GM18867 (cell line): ENCODE measurements at regions not wholly inside any gene's neighbourhood (a gene's known extent, or its start where the extent isn't known, plus 50 kb on each side); places are given as distances from the start of the nearest gene placed in this dataset.

Source experiments
- ATAC-seq: cut with Tn5 transposase; IDR thresholded peaks from one replicate; pipeline ENCODE4 v1.9.1; 2021; ENCODE audit warnings: mild to moderate bottlenecking, moderate library complexity; ENCODE audit not compliant: unreplicated experiment

DNA sequence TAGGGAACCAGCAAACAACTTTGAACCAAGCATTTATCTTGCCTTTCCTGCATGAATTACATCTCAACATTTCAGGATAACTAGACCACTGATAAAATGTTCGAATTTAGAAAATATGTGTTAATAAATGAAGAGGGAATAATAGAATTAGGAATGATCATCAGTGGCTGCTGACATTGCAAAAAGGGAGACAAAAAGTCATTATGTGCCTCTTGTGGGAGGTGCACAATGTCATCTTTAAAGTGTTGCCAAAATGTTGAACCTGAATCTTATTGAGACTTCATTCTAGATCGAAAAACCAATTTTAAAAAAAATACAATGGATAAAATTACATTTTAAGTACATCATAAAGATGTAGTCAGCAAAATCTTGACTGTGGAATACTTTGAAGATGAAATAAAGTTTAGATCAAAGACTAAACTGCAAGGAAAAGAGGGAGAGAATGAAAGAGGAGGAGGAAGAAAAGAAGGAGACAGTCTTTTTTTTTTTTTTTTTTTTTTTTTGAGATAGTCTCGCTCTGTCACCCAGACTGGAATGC lies 299.3 kb downstream of the FBXW7 start:
- no peak for ATAC-seq

DNA sequence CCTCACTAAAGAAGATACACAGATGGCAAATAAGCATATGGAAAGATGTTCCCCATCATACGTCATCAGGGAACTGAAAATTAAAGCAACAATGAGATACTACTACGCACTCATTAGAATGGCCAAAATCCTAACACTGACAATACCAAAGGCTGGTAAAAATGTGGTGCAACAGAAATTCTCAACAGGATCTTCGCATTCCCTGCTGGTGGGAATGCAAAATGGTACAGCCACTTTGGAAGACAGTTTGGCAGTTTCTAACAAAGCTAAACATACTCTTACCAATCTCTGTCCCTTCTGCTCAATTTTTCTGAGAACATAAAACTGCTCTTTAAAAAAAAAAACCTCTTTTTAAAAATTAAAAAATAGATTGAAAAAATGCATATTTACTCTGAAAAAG lies 300.2 kb downstream of the FBXW7 start:
- ATAC-seq = no peak

DNA sequence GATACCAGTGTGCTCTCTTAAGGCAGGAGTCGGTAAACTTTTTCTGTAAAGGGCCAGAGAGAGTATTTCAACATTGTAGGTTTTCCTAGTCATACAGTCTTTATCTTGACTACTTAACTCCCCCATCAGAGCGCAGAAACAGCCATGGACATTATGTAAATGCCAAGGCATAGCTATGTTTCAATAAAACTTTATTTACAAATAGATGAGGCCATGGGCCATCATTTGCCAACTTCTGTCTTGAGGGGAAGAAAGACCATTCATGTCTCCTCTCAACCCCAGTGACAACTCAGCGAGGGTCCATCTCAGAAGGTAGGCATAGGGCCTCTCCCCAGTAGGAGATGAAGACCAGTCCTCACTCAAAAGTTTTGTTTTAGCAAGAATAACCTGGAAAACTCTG lies 301.3 kb downstream of the FBXW7 start:
- ATAC-seq = no peak

DNA sequence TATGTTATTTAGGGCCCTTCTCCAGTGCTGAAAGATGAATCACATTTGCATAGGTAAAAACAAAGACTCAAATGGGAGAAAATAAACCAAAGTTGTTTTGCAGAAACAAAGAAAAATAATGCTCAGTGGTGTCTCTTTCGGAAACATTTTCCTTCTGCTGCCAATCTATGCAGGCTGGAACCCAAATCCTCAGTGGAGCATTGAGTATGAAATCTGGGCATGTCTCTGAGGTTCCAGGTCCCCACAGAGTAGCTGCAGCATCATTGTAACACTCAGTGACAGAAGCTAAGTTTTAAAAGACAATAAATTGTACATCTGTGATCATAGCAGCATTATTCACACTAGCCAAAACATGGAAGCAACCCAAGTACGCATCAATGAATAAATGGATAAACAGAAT lies 303.6 kb downstream of the FBXW7 start:
- ATAC-seq = no peak

DNA sequence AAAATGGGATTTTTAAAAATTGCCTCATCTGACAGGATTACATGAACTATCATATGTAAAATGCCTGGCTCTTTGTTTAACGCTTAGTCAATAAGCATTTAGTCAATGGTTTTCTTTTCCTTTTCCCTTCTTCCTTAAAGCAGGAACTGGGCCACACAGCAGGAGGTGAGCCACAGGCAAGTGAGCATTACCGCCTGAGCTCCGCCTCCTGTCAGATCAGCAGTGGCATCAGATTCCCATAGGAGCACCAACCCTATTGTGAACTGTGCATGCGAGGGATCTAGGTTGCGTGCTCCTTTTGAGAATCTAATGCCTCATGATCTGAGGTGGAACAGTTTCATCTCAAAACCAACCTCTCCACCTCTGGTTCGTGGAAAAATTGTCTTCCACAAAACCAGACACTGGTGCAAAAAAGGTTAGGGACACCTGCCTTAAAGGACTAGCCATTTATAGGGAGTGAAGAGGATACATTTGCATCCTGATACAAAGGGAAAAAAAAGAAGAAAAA lies 306.1 kb downstream of the FBXW7 start:
- no peak for ATAC-seq

DNA sequence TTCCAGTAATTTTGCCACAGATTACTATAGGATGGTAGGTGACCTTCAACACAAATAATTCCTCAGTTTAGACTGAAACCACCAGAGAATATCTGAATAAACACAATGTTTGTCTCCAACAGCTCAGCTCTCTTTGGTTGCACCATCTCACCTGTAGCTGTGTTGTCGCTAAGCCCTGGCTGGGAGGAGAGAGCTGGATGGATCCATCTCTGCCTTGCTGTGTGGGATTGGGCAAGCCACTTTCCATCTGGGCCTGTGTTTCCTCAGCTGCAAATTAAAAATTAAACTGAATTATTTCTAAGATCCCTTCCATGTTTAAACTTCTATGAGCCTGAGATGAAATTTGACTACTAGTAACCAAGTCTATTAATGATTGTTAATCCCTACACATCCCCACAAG lies 310.2 kb downstream of the FBXW7 start:
- ATAC-seq = no peak

DNA sequence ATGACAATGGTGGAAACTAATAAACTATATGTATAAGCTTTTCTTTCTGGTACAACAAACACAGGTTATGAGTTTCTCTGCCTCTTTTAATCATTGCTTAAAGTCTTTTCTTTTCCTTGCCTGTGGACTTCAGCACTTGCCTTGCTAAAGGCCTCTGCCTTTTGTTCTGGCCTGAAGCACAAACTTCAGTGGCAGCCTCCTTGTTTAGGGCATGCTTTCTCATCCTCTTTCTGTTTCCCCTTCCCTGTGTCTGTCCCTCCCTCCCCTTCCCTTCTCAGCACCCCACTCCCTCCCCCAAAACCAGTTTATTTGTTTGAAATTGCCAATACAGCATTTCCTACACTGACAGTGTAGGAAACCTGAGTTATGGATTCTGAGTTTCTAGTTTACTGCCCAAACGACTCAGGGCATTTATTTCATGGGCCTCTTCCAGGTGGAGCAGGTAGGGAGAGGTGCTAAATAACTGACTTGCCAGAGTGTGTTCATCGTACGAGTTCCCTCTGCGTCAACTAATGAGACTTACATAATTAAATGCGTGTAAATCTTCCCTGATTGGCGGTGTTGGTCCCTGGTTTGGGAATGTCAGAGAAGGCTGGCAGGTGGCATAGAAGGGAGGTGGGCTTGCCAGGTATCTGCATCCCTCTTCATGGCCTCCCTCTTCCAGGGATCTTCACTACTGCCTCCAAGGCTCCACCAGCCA lies 311.0 kb downstream of the FBXW7 start:
- no peak for ATAC-seq

DNA sequence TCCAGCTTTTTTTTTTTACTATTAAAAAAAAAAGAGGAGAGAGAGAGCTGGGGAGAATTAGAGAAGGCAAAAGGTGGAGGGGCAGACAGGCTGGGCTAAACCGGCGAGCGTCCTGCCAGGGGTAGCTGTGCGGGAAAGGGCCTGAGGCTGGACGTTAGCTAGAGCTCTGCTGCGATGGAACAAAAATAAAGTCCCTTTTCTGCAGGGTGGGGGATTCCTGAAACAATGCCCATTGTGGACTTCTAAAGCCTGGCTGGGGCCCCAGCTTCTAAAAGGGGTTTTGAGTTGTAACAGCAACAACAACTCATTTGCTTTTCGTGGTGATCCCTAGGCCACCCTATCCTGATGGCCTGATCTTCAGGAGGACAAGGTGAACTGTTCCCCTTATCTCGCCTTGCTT lies 311.7 kb downstream of the FBXW7 start:
- ATAC-seq = no peak

DNA sequence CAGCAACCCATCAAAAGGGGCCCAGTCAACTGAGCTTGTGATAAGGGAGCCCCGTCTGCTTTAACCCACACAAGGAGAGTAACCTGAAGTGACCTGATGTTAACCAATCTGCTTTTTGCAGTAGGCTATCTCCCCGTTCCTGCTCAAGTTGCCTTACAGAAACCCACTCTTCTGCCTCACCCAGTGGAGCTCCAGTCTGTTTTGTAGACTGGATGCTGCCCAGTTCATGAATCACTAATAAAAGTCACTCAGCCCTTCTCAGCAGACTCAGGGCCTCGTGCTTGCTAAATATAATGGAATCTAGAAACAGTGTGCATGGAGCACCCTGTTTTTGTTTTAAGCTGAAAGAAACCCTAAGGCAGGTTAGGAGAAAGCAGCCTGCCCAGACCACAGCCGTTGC lies 312.3 kb downstream of the FBXW7 start:
- ATAC-seq = no peak

DNA sequence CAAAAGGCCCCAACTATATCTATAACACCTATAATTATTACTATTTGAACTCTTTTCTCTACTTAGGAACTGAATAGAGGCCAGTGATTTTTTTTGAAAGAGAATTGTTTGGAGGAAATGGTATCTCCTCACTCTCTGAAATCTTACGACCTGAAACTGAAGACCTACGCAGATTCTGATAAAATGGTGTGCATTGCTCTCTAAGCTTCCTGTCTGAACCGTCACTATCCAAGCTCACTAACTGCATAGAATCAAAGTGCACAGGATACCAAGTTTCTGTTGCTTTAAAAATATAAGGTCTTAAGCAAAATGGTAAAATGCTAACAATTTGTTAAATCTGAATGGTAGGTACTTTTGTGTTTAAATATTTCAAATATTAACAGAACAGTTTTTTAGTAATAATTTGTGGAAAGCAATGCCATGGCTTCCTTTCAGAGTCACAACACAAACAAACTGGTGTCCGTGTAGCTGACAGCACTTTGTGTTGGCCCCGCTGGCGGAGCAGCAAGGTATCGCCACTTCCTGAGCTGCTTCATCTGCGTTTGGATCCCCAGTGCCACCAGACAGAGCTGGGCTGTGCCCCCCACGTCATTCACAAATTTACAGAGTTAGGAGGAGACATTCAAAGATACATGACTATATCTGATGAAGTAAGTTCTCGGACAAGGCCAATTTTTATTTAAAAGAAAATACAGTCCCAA lies 313.9 kb downstream of the FBXW7 start:
- no peak for ATAC-seq

DNA sequence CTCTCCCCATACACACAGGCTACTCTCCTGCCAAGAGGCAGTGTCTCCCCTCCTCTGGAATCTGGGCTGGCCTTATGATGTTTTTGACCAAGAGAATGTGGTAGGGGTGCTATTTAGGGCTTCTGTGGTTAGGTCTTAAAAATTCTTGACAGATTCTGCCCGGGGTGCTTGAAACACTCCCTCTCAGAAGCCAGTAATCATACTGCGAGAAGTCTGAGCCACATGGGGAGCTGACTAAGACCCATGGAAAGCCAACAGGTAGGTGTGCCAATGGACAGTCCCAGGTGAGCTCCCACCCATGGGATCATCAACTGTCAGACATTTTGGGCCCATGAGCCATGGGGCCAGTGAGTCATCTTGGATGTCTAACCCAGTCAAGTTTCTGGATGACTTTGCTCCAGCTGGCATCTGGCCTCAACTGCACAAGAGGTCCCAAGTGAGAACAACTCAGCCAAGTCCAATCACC lies 315.7 kb downstream of the FBXW7 start:
- no peak for ATAC-seq

DNA sequence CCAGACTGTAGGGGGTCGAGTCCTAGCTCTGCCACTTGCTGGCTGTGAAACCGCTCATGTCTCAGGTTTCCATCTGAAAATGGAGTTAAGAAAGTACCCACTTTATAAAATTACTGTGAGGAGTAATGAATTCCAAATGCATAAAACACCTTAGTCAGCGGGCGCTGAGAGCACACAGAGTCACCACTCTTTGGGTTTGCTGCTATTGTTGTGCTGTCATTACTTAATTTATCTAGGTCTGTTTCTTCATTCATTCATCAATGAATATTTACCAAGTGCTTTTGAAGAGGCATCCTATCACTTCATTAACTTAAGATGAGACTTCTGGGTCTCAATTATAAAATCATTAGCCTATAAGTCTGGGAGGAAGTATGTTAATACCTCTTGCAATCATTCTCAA lies 317.3 kb downstream of the FBXW7 start:
- ATAC-seq = no peak

DNA sequence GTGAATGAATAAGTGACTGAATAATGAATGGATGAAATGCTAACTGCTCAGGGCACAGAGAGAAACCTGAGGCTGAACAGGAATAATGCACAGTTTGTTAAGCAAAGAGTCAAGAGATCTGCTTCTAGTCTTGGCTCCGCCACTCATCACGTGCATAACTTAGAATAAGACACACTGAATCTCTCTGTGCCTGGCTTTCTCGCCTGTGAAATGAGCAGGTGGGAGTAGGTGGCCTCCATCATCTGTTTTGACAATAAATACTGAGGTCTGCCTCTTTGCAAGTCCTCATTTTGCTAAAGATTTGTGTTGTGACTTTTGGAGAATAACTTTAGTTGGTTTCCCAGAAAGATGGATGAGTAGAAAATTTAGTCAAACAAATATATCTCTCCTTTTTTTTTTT lies 318.0 kb downstream of the FBXW7 start:
- ATAC-seq = no peak

DNA sequence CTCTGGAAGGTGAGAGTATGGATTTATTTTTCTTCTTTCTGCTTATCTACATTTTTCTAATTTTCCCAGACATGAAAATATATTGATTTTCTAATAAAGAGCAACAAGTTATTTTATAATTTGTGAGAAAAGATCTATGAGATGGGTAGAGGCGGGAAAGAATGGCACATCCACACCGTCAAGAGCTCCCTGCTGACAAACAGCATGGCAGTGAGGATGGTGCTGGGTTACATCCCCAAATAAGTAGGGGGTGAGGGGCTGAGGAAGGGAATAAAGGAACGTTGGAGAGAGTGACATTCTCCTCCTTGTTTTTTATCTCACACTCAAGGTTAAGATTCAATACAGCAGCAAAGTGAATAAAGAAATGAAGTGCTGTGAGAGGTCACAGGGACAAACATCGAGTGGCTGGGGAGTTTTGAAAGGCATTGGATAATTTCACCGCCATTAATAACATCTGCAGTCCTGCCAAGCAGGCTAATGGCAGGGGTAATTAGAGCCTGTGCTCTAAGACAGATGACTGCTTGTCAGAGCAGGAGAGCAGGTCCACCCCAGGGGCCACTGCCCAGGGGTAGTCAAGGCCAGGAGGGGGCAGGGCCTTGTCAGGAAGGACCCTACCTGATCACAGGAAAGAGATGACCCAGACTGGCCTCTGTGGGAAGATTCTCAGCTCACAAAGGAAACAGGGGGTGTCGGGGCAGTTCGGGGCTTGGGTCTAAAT lies 323.8 kb downstream of the FBXW7 start:
- no peak for ATAC-seq

DNA sequence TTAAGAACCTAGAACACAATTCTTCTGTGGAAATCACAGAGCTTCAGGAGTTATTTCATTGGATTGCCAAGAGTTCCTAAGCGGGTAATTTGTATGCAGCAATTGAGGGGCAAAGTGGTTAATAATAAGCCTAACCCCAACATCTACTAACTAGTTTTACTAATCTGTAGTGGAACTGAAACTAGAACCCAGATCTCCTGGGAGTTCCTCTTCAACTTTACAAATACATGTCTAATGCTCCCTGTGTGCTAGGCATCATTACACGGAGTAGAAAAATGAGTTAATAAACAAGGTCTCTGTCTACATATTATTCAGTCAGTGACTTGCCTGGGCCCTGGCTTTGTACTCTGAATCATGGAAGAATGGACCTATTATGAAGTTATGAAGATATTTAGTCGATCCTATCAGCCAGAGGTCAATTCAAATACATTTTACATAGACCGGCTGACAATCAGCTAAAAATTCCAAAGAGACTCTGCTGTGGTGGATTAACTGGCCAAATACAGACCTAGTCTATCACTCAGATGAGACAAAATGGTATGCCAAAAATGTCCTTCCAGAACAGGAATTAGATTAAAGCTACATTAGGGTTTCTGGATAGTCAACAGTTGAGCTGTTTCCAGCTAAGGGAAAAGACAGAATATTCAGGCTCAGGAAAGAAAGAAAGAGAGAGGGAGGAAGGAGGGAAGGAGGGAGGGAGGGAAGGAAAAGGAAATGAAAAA lies 326.0 kb downstream of the FBXW7 start:
- ATAC-seq = peak; percentile 62

DNA sequence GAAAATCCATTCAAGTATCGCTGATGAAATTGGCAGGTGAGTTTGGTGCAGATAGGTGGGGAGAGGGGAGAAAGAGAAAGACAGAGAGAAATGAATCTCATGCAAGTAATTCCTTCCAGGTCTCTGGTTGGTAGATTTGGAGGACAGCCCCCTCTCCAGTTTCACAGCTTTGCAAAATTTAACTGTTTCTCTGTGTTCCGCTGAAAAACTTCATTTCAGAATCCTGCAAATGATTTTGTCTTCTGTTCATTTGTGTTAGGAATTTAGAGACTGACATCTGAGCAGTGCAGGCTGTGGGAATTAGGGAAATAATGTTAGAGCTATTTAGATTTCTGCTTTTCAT lies 328.5 kb downstream of the FBXW7 start:
- no peak for ATAC-seq

DNA sequence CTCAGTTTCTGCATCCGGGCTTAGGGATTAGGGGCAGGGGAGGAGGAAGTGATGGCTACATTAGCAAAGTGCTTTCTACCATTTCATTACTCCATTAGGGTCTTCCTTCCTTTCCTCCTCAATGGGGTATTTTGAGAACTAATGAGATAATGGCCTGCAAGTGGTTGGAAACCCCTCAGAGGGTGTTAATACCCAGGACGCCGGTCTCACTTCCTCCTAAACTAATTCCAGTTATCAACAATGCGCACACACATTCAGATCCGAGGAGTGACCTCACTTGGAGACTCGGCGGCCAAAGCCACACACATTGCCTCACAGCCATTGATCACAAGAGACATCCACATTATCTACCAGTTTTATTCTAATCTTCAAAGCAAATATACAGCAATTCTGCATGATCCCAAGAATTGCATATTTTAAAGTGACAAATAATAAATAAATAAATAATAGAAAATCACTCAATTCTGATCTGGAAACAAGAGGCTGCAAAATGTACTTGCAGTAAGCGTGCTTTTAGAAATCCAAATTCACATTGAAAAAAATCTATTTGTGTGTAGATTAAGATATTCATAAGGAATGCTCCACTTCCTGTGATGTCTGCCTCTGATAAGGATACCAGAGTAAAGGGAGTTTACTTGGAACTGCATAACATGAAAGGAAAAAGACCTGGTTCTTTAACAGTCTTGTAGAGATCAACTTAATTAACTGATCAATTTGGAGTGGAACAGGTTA lies 329.1 kb downstream of the FBXW7 start:
- ATAC-seq = no peak

DNA sequence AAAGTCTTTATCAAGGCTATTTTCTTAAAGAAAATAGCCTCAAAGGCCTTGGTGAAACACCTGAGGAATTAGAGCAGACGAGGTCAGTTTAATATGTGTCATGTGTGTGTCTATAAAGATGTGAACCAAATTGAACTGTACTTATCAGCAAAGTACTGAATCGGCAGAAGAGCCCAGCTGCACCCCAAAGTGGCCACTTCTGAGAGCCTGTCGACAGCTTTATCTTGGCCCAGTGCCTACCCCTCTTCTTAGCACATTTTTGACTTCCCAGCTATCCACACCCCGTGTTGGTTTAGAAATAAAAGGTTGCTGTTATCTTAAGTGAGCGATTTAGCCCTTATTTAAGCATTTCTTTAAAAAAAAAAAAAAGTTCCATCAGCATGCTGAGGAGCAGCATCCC lies 329.7 kb downstream of the FBXW7 start:
- no peak for ATAC-seq

DNA sequence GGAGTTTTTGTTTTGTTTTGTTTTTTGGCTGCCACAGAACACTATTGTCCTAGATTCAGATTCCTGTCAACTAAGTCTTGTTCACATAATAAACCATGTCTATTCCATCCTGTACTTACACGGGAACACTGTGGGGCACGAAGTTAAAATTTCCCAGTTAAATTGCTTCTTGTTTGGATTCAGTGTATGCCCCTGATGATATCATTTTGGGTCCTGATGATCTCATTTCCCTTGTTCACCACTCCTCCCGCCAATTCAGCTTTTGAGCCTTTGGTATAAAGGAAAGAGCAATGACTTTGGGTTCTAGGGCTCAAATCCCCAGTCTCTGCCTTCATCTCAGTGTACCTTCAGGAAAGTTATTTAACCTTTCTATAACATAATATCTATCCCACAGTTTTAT lies 333.5 kb downstream of the FBXW7 start:
- ATAC-seq = no peak
